ENCODE measurements at regions not wholly inside any gene's neighbourhood (a gene's known extent, or its start where the extent isn't known, plus 50 kb on each side); places are given as distances from the start of the nearest gene placed in this dataset.

DNA sequence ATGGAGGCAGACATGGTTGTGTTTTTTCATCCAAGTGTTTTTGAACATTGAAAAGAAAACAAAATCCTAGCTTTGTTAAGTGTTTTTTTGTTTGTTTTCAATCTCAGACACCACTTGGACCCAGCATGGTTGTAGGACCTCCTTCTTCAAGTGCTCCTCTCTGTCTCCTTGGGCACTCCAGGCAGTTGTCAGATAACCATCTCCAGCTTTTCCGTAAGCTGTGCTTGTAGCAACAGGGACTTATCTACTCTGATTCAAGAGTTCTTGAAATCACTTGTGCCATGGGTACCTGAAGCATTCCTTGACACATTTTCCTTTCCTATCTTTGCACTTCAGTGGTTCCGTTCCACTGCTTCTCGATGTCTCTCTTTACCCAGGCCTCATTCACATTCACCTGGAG, 334.9 kb upstream of the DDX53 start:
- Histone ChIP-seq H3K27ac (no peak overlapping the region), H3K36me3 (ENCODE audit: low read depth, missing control alignments) (no peaks in the 10 kb centered on the region), H3K4me1 (no peaks in the 10 kb centered on the region), H3K4me3 (no peak overlapping the region), H3K9me3 (no peaks in the 10 kb centered on the region), H3K27me3 (no peaks in the 10 kb centered on the region)
- no peak for TF ChIP-seq POLR2A (IDR thresholded peaks at IDR 0.05)
- TF ChIP-seq, protein P1, sequence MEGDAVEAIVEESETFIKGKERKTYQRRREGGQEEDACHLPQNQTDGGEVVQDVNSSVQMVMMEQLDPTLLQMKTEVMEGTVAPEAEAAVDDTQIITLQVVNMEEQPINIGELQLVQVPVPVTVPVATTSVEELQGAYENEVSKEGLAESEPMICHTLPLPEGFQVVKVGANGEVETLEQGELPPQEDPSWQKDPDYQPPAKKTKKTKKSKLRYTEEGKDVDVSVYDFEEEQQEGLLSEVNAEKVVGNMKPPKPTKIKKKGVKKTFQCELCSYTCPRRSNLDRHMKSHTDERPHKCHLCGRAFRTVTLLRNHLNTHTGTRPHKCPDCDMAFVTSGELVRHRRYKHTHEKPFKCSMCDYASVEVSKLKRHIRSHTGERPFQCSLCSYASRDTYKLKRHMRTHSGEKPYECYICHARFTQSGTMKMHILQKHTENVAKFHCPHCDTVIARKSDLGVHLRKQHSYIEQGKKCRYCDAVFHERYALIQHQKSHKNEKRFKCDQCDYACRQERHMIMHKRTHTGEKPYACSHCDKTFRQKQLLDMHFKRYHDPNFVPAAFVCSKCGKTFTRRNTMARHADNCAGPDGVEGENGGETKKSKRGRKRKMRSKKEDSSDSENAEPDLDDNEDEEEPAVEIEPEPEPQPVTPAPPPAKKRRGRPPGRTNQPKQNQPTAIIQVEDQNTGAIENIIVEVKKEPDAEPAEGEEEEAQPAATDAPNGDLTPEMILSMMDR (IDR thresholded peaks at IDR 0.05) = no peak
- WGBS, 2 donors = 90 to 96% methylated on average over 3 of the region's 3 CpGs
- DNase-seq = no peak
- intact Hi-C loops (cut with DNase I; ENCODE audit: low total_unique reads) = no loop called here

DNA sequence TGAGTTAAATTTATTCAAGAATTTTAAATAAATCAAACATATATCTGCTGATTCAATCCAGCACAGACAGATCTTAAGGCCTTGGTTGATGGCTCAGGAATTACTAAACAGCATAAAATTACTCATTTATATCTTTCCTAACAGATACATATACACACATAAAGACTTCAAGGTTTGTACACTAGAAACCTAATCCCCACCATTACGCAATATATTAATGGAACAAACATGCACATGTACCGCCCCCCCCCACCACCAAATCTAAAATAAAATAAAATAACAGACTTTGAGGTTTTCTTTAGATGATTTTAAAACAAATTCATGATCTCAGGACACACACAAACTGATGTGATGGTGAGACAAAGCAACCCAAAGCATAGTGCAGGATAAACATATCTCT, 333.9 kb upstream of the DDX53 start:
- H3K27ac ChIP-seq = no peak overlapping the region
- H3K27me3 ChIP-seq = no peaks in the 10 kb centered on the region
- no peaks in the 10 kb centered on the region for H3K9me3 ChIP-seq
- intact Hi-C loops (cut with DNase I; ENCODE audit: low total_unique reads) = no loop called here
- TF ChIP-seq, protein P1 (IDR thresholded peaks at IDR 0.05) = no peak
- 83 to 94% methylated on average over 2 of the region's 2 CpGs for WGBS, 2 donors
- no peaks in the 10 kb centered on the region for H3K4me1 ChIP-seq
- no peaks in the 10 kb centered on the region for H3K36me3 ChIP-seq (ENCODE audit: low read depth, missing control alignments)
- no peak for DNase-seq
- no peak overlapping the region for H3K4me3 ChIP-seq

DNA sequence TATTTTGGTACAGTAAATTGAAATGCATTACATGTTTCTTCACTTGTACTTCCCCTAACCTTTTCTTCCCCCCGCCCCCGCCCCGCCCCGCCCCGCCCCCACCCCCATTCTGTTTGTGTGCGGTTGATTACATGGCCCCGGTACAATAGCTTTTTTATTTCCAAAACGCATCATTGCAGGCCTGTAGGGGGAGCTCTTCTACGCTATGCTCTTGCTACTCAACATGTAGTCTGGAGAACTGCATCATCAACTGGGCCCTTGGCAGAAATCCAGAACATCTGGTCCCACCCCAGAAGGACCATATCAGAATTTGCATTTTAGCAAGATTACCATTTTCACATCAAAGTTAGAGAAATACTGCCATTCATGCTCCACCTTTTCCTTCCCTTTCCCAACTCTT, 333.3 kb upstream of the DDX53 start:
- DNase-seq = peak; percentile 30
- Histone ChIP-seq H3K4me1 (no peaks in the 10 kb centered on the region), H3K4me3 (no peak overlapping the region), H3K27ac (no peak overlapping the region), H3K36me3 (ENCODE audit: low read depth, missing control alignments) (no peaks in the 10 kb centered on the region), H3K27me3 (no peaks in the 10 kb centered on the region), H3K9me3 (no peaks in the 10 kb centered on the region)
- 18 to 28% methylated on average over 8 to 9 of the region's 9 CpGs for WGBS, 2 donors
- TF ChIP-seq, protein P1 (IDR thresholded peaks at IDR 0.05) = peak in 1 of 3 experiments; percentile 17
- TF ChIP-seq POLR2A (IDR thresholded peaks at IDR 0.05) = no peak
- intact Hi-C loops (cut with DNase I; ENCODE audit: low total_unique reads) = no loop called here

DNA sequence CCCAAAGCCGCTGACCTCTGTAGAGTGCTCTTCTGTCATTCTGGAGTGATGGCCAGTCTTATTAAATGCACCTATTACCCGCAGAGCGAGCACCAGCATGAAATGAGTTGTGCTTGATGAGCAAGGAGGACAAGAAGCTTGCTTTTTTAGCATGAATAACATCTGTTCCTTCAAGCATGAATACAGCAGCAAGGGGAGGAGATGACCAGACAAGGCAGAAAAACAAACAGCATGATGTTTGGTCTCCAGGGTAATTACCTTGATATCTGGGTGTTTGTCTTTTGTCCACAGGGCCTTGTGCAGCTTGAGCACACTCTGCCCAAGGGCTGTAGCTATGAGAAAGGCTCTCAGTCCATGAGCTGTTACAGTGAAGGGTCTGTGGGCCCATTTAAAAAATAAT, 324.8 kb upstream of the DDX53 start:
- no peak for DNase-seq
- no peak overlapping the region for H3K27ac ChIP-seq
- H3K9me3 ChIP-seq = no peaks in the 10 kb centered on the region
- H3K36me3 ChIP-seq (ENCODE audit: low read depth, missing control alignments) = no peaks in the 10 kb centered on the region
- H3K4me1 ChIP-seq = no peaks in the 10 kb centered on the region
- no peak overlapping the region for H3K4me3 ChIP-seq
- TF ChIP-seq, protein P1 (IDR thresholded peaks at IDR 0.05) = no peak
- TF ChIP-seq POLR2A (IDR thresholded peaks at IDR 0.05) = no peak
- 80% methylated on average over 1 to 3 of the region's 3 CpGs for WGBS, 2 donors
- intact Hi-C loops (cut with DNase I; ENCODE audit: low total_unique reads) = no loop called here
- H3K27me3 ChIP-seq = no peaks in the 10 kb centered on the region

DNA sequence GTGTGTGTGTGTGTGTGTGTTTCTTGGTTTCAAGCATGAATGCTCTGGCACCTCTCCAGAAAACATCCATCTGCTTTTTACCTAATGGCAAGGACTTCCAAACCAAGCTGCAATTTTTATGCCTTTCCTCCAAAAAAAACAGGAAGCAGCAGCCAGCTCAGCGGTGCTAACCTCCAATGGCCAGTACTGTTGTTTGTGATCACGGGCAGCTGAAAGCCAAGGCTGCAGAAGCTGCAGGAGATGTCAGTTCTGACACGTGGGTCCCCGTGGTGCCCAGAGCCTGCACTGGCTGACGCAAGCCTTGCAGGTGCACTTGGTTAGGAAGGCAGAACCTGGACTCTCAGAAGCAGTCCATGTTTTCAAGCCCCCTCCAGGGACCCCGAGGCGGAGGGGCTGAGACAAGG, 313.6 kb upstream of the DDX53 start:
- no peak overlapping the region for H3K4me3 ChIP-seq
- no peak overlapping the region for H3K27ac ChIP-seq
- H3K27me3 ChIP-seq = no peaks in the 10 kb centered on the region
- no peaks in the 10 kb centered on the region for H3K36me3 ChIP-seq (ENCODE audit: low read depth, missing control alignments)
- intact Hi-C loops (cut with DNase I; ENCODE audit: low total_unique reads) = no loop called here
- no peaks in the 10 kb centered on the region for H3K4me1 ChIP-seq
- H3K9me3 ChIP-seq = no peaks in the 10 kb centered on the region
- no peak for TF ChIP-seq POLR2A (IDR thresholded peaks at IDR 0.05)
- TF ChIP-seq, protein P1 (IDR thresholded peaks at IDR 0.05) = no peak
- peak; percentile 17 for DNase-seq
- 33 to 43% methylated on average over 3 to 7 of the region's 7 CpGs for WGBS, 2 donors

All from testis (tissue), 2 donors.